ENCODE measurements at regions not wholly inside any gene's neighbourhood (a gene's known extent, or its start where the extent isn't known, plus 50 kb on each side); places are given as distances from the start of the nearest gene placed in this dataset.
A peak's percentile ranks its signal among the peaks of the same experiment; 100 is the strongest.

GRCh38 chr10:28250782-28251181 is 52.1 kb downstream of the MPP7 start:
- TF ChIP-seq CTCF (IDR thresholded peaks at IDR 0.05): peak; percentile 78

GRCh38 chr10:28250358-28250757 is 52.5 kb downstream of the MPP7 start:
- TF ChIP-seq CTCF (IDR thresholded peaks at IDR 0.05): no peak

GRCh38 chr10:28249512-28249911 is 53.4 kb downstream of the MPP7 start:
- no peak for TF ChIP-seq CTCF (IDR thresholded peaks at IDR 0.05)

DNA sequence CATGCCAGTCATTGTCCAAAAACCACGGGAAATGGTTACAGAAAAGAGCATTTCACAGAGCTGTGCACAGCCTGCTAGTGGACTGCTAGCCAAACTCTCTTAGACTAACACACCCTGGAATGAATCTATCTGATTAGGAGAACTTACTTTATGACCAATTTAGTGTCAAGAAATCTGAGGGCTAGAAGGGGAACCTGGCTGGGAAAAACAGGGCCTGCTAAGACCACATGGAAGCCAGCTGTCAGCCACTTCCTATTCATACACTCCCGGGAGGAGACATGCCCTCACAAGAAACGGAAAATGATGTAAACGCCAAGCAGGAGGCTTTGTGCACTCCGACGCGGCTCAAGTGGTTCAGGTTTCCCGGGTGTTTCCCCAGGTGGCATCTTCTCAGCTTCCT is 54.8 kb downstream of the MPP7 start:
- TF ChIP-seq CTCF (IDR thresholded peaks at IDR 0.05): no peak

DNA sequence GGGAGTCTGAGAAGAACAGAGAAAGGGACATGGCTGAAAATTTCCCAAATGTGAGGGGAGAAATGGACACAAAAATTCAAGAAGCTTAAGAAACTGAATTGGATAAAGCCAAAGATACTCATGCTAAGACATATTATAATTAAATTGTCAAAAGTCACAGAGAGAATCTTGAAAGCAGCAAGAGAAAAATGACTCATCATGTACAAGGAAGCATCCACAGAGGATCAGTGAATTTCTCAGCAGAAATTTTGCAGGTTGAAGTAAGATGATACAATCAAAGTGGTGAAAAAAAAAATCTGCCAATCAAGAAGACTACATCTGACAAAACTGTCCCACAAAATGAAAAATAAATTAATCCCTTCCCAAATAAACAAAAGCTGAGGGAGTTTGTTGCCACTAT is 56.8 kb downstream of the MPP7 start:
- no peak for TF ChIP-seq CTCF (IDR thresholded peaks at IDR 0.05)

DNA sequence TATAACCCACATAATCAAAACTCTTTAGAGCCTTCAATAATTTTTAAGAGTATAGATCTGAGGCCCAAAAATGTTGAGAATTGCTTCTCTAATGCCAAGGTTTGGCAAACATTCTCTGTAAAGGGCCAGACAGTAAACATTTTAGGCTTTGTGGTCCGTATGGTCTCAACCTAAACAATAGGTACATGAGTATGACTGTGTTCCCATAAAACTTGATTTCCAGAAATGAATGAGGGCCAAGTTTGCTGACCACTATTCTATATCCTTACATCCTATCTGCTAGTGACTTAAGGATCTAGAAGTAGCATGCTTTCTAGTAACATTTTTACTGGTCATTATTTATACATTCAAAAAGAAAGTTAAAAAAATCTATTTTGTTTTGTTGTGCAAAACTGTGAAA is 58.9 kb downstream of the MPP7 start:
- no peak for TF ChIP-seq CTCF (IDR thresholded peaks at IDR 0.05)

DNA sequence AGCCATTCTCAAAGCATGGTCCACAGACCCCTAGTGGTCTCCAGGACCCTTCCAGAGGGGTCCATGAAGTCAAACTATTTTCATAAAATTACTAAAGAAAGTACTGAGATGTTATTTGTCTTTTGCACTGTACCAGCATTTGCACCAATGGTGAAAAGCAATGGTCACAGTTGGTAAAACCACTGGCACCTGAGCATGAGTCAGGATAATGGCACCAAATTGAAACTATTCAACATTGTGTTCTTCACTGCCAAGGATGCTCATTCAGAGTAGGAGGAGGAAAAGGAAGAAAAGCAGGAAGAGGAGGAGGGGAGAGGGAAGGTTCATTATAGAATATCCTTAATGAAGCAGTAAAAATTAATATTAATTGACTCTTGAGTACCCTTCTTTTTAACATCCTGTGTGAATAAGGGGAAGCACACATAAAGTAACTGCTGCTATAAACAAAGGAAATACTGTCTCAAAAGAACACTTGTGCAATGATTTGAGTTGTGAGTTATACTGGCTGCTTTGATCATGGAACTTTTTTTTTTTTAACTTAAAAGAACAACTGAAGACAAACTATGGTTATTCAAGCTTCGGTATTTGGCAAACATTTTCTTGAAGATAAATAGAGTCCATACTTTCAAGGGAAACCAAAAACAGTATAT is 60.2 kb downstream of the MPP7 start:
- no peak for TF ChIP-seq CTCF (IDR thresholded peaks at IDR 0.05)

All from LNCAP (cell line).